Activated CD4-positive, alpha-beta T cell treated with anti-CD3 and anti-CD28 coated beads for 4 hours (primary cell): ENCODE measurements at regions not wholly inside any gene's neighbourhood (a gene's known extent, or its start where the extent isn't known, plus 50 kb on each side); places are given as distances from the start of the nearest gene placed in this dataset.

Source experiments
- DNase-seq, 2 donors: peaks; one replicate each; pipeline ENCODE4 v3.0.0-alpha.2; 2020

- no peak for DNase-seq
Observed at GRCh38 chr4:11342401-11342800, 86.3 kb downstream of the HS3ST1 start.

DNA sequence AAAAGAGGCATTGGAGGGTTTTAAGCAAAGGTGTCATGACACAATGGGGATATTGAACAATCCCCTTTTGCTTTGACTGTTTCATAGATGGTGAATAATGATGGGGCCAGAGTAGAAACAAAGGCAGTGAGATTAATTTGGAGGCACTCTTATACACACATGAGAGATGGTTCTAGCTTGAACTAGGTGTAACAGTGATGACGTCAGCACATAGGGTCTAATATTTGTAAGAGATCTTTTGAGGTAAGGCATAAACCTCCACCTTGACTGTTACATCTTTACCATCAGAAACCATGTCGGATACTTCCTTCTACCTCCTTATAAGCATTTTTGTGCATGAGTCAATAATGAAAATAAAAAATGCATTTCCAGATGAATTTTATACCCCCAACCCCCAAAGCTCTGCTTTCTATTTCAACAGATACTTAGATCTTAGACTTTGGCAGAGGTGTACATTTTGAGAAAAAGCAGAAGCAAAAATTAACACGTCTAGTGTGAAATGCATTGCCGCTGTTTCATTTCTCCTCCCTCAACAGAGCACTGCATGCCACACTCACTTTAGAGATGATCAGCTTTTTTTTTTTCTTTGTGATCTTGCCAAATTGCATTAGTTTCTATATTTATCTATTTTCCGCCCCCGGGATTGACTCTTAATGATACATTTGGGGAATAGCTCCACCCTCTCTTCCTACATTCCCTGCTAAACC, 87.2 kb downstream of the HS3ST1 start:
- no peak for DNase-seq

DNA sequence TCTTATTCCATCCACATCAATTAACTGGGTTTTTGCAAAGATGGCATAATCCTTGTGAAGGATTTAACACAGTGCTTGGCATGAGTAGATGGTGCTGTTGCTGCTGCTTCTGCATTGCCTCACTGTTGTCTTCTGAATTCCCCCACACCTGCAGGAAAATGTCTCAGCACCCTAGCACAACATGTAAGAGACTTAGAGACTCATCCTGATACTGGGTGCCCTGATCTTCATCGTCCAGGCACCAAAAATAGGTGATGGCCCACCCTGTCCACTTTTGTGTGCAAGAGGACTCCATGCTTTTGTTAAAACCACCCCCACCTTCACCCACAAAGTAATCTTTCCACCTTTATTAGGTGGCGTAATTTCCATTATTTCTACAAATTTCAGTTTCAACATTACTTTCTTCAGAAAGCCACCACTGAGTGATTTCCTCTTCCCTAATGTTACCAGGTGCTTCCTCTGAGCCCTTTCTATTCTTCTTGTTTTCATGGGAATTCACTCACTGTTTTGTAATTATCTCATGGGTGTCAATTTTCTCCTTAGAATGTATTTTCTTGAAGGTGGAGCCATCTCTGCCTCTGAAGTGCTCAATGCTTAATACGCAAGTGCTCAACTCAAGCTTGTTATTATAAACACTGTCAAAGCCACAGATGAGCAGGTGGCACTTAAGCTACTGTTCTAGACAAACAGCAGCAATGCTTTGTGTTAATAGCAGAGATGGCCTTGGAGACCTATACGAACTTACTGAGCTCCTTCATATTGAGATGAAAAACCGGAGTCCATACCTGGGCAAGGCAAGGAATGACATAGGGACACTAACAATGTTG, 89.5 kb downstream of the HS3ST1 start:
- DNase-seq = no peak

DNA sequence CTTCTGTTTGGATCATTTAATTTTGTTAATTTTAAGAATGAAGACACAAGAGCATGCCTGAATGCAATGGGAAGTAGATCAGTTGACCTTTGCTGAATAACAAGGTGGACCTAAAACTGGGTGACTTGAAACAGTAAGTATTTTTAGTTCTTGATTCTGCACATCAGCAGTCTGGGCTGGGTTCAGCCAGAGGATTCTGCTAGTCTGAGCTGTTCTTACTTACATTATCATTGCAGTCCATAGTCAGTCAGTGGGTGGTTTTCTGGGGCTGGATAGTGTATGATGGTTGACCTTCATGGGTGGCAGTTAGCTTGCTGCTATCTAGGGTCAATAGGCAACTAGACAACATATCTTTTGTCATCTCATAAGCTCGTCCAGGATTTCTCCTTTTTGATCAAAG, 91.4 kb downstream of the HS3ST1 start:
- no peak for DNase-seq

DNA sequence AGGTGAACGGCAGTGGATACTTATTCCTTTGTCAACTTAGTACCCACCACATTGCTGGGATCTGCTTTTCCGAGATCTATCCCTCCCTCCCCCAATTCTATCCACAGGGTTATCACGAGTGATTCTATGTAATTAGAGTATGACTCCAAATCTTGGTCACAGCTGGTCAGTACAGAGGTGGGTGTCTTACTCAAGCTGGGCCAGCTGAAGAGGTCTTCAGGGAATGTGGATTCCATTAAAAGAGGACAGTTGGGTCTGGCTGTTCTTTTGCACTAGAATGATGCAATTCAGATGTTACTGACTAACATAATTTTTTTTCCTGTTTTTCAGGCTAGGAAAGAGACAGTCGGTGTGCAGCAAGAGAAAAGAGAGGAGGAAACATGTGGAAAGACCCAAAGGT, 92.3 kb downstream of the HS3ST1 start:
- DNase-seq = no peak

GRCh38 chr4:11334887-11335286, 93.8 kb downstream of the HS3ST1 start:
- no peak for DNase-seq

- no peak for DNase-seq
Observed at GRCh38 chr4:11328401-11328800, 100.3 kb downstream of the HS3ST1 start.

- no peak for DNase-seq
Observed at GRCh38 chr4:11326021-11326420, 102.7 kb downstream of the HS3ST1 start.

DNA sequence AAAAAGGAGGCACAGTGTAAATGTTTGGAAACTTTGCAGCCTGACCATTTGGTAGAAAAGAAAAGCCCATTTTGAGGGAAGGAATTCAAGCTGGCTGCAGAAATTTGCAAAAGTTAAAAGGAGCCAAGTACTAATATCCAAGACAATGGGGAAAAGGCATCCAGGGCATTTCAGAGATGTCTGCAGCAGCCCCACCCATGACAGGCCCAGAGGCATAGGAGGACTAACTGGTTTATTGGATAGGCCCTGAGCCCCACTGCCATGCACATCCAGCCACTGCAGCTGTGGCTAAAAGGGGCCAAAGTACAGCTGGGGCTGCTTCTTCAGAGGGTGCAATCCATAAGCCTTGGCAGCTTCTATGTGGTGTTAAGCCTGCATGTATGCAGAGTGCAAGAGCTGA, 104.9 kb downstream of the HS3ST1 start:
- no peak for DNase-seq

DNA sequence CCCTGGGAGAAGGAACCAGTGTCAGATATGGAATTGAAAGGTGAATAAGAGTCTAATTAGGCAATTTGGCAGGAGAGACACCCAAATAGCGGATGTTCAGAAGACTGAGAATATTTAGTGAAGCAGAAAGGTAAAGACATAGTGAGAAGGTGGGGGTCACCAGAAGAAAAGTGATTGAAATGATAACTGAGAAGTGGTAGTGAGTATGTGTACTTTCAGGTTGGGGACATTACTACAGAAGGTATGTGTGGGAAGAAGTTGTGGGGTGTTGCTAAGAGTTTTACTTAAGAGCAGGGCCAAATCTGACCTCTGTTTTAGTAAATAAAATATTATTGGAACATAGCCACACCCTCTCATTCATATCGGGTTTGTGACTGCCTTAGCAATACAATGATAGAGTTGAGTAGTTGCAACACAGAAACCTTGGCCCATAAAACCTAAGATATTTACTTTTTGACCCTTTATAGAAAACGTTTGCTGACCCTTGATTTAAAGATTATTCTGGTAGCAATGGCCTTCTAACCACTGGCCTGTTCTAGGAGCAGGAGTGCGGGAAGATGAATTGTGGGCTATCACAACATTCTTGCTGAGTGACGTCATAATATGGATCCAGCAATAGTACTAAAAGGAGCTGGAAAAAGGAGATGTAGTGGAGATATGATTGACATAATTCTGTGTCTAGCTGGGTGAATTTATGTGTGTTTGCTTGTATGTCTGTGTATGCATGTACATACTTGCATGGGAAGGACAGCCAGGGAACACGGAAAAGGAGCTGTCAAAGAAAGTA, 115.3 kb downstream of the HS3ST1 start:
- no peak for DNase-seq

DNA sequence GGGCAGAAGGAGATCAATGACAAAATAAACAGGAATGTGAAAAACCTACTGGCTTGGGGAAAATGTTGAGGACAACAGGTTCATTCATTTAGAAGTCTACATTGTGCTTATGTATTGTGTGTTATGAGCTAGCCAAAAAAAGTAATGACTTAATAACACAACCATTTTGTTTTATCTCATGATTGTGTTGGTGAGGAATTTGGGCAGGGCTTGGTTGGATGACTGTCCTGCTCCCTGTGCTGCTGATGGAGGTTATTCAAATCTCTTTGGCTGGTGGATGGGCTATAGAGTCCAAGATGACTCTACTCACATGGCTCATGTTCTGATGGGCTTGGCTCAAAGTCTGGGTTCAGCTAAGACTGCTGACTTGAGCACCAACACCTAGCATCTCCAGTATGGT, 116.3 kb downstream of the HS3ST1 start:
- DNase-seq = no peak

DNA sequence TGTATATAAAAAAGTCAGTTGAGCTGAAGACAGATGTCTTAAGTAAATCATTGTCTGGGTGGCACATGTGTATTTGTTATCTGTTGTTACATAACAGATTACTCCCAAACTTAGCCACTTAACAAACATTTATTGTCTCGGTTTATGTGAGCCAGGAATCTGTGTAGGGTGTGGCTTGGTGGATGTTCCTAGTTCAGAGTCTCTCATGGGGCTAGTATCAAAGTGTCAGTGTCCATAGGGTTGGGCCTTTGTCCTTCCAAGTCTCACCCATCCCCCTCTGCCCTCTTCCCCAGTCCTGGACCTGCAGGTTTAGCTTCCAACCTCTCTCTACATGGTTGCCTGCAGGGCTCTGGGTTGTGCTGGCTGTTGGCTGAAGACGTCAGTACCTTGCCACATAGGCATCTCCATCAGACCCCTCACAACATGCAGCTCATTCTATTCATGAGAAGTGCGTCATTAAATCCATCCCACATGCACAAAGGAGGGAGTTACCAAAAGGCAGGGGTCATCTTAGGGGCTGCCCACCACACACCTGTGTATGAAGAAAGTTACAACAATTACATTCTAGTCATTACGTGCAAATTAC, 127.5 kb downstream of the HS3ST1 start:
- DNase-seq = no peak

DNA sequence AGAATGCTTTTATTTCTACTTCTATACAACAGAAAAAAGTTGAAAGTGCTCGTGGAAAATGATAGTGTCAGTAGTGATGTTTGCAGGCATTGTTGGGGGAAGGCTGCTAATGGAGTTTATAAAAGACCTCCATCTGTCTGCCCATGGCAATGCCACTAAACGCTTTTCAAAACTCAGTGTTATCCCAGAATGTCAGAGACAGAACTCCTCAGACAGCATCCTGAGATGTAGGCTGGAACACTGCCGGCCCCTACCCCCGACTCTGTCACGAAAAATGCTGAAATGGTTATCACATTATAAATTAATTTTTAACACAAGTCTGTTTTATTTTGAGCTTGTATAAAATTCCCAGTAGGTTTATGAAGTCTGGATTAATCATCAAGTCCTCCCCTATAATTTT, 128.9 kb downstream of the HS3ST1 start:
- no peak for DNase-seq

GRCh38 chr4:11299016-11299415, 129.7 kb downstream of the HS3ST1 start:
- no peak for DNase-seq

DNA sequence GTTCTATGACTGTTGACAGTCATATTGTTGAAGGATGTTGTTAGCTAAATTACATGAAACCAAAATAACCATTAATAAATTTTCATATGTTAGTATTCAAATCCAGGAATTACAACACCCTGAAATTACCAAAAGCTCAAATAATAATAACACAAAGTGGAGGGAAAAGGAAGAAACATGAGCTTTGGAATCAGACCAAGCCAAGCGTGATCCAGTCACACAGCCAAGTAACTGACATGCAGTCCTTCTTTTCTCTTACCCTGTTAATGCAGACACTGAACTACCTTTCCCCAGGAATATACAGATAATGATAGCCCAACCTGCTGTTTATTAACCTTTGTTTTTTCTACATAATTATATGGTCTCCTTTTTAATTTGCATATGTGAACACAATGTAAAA, 130.2 kb downstream of the HS3ST1 start:
- no peak for DNase-seq

DNA sequence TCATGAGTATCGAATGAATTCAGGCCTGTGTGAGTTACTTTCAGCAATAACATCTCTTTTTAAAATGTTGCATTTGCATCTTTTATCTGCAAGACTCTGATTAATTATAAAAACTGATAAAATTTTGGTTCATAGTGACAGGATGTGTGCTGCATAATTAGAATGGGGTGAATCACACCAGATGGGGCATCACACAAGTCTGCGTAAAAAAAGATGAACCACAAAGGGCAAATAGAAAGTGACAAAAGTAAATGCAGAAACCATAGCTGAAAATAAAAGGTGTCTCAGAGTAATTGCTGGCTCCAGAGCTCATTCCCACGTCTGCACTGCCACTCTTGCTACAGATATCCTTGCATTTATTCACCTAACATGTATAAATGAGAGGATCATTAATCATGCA, 131.1 kb downstream of the HS3ST1 start:
- no peak for DNase-seq

- no peak for DNase-seq
Observed at GRCh38 chr4:11297201-11297600, 131.5 kb downstream of the HS3ST1 start.

DNA sequence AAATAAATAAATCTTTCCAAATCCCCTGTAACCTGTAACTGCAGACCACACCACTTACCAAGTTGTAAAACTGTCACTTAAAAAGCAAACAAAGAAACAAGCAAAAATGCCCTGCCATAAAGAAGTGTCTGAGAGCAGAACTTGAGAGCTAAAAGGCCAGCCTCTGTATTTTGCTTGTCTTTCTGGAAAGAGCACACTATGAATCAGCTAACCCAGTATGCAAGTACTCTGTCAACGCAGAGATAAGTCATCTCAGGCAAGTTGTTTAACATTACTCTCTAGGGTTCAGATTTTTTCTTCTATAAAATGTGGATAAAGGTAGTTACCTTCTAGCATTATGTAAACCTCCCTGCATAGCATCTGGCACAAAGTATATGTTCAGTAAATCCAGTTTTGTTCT, 134.8 kb downstream of the HS3ST1 start:
- DNase-seq = no peak

DNA sequence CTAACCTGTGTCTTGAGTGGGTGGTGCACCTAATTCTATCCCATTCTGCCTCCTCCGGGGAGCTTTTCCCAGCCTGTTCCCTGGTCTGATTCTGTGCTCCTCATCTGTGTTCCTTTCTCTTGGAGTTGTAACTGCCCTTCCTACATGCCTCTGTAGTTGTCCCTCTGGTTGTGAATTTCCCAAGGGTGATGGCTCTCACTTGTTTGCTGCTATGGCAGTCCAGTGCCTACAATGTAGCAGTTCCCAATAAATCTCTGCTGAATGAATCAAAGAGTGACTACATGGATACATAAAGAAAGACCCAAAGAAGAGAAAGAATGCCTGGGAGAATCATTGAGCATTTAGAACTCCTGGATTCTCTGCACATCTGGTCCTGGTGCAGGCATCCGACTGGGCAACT, 141.6 kb downstream of the HS3ST1 start:
- DNase-seq = no peak

DNA sequence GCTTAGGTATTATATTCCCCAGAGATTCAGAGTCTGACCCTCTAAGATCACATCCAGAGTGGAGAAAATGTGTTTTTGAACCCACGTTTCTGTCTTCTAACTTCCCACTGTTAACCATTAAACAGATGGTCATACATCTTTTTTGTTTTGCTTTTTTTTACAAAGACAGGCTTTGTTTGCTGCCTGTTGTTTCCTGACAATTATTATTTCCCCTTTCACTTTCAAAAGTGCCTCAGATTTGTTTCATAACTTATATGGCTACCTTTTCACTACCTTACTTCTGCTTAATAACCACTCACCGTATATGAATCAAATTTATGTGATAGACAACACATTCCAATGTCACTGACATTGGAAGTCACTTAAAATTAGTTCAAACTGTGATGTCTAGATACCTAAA, 142.2 kb downstream of the HS3ST1 start:
- no peak for DNase-seq

- DNase-seq = no peak
Observed at GRCh38 chr4:11281720-11282119, 147.0 kb downstream of the HS3ST1 start.

GRCh38 chr4:11271263-11271662, 157.4 kb downstream of the HS3ST1 start:
- no peak for DNase-seq

GRCh38 chr4:11268149-11268548, 160.5 kb downstream of the HS3ST1 start:
- no peak for DNase-seq
